GM23338 (cell line): ENCODE measurements at regions not wholly inside any gene's neighbourhood (a gene's known extent, or its start where the extent isn't known, plus 50 kb on each side); places are given as distances from the start of the nearest gene placed in this dataset.

Experiments used
- ATAC-seq: fragments of 200-7000 bp; cut with Tn5 transposase; 3 replicates; pipeline ENCODE4 v1.9.1; 2020
- DNase-seq: peaks from one replicate; pipeline ENCODE4 v3.0.0-alpha.2; 2015; ENCODE audit warnings: low spot score
- H2AFZ ChIP-seq: fragments of 200-600 bp; sonication (generic); 2 replicates; pipeline ENCODE4 v1.8.0; 2016; ENCODE audit warnings: antibody characterized with exemption, mild to moderate bottlenecking, moderate library complexity
- H3F3A ChIP-seq: fragments of 200-600 bp; sonication (generic); replicated peaks from 2 replicates; pipeline ENCODE4 v1.8.0; 2017; ENCODE audit warnings: antibody characterized with exemption, mixed run types, low read depth
- H3K27ac ChIP-seq: fragments of 200-600 bp; sonication (generic); 2 replicates; pipeline ENCODE4 v1.6.1; 2016; ENCODE audit warnings: low read depth
- H3K27me3 ChIP-seq: fragments of 200-600 bp; sonication (generic); 2 replicates; pipeline ENCODE4 v1.8.0; 2016; ENCODE audit warnings: mild to moderate bottlenecking, mixed run types, moderate library complexity; ENCODE audit not compliant: insufficient read depth
- H3K36me3 ChIP-seq: fragments of 200-600 bp; sonication (generic); 2 replicates; pipeline ENCODE4 v1.8.0; 2016; ENCODE audit warnings: mild to moderate bottlenecking; ENCODE audit not compliant: insufficient read depth
- H3K4me1 ChIP-seq: fragments of 200-600 bp; sonication (generic); 2 replicates; pipeline ENCODE4 v1.8.0; 2016; ENCODE audit warnings: mild to moderate bottlenecking, moderate library complexity; ENCODE audit not compliant: insufficient read depth
- H3K4me2 ChIP-seq: fragments of 200-600 bp; sonication (generic); 2 replicates; pipeline ENCODE4 v1.7.1; 2017; ENCODE audit warnings: mixed run types
- H3K4me3 ChIP-seq: fragments of 200-600 bp; sonication (generic); 2 replicates; pipeline ENCODE4 v1.6.1; 2016; ENCODE audit warnings: mixed run types
- H3K79me2 ChIP-seq: fragments of 200-600 bp; sonication (generic); replicated peaks from 2 replicates; pipeline ENCODE4 v1.8.0; 2017; ENCODE audit warnings: mild to moderate bottlenecking; ENCODE audit not compliant: insufficient read depth
- H3K9me2 ChIP-seq: fragments of 200-600 bp; sonication (generic); 2 replicates; pipeline ENCODE4 v1.8.0; 2017; ENCODE audit not compliant: insufficient read depth
- H4K20me1 ChIP-seq: fragments of 200-600 bp; sonication (generic); replicated peaks from 2 replicates; pipeline ENCODE4 v1.8.0; 2017; ENCODE audit warnings: mild to moderate bottlenecking; ENCODE audit not compliant: insufficient read depth
- H3K27ac Mint-ChIP-seq: 2 replicates; pipeline ENCODE4 v1.8.0; 2020; ENCODE audit warnings: inconsistent platforms, mild to moderate bottlenecking, moderate library complexity, mixed read lengths
- H3K27me3 Mint-ChIP-seq: 3 replicates; pipeline ENCODE4 v1.8.0; 2022; ENCODE audit warnings: low read depth, mild to moderate bottlenecking, moderate library complexity, mixed read lengths, inconsistent platforms; ENCODE audit not compliant: insufficient read depth, poor library complexity
- H3K36me3 Mint-ChIP-seq: 3 replicates; pipeline ENCODE4 v1.8.0; 2021; ENCODE audit warnings: low read depth, mild to moderate bottlenecking, inconsistent platforms, moderate library complexity, mixed read lengths
- H3K4me1 Mint-ChIP-seq: 3 replicates; pipeline ENCODE4 v1.8.0; 2020; ENCODE audit warnings: mild to moderate bottlenecking, inconsistent platforms, mixed read lengths
- H3K4me3 Mint-ChIP-seq: 3 replicates; pipeline ENCODE4 v1.8.0; 2021; ENCODE audit warnings: moderate library complexity, mild to moderate bottlenecking, inconsistent platforms, mixed read lengths
- H3K9me3 Mint-ChIP-seq: 3 replicates; pipeline ENCODE4 v1.8.0; 2020; ENCODE audit warnings: moderate library complexity, mild to moderate bottlenecking, inconsistent platforms, mixed read lengths
- CREB1 ChIP-seq: fragments of 250-450 bp; sonication (Bioruptor Pico); IDR thresholded peaks from 2 replicates; pipeline ENCODE4 v1.5.0; 2020; ENCODE audit warnings: low read depth, mild to moderate bottlenecking, moderate library complexity
- CTCF ChIP-seq, 2 experiments: fragments of 200-600 bp in 1 of 2; sonication (generic) in 1 of 2; conservative IDR thresholded peaks; 2 replicates each; pipeline versions ENCODE4 v1.5.1 to v1.6.1; 2016 to 2017; ENCODE audit warnings: antibody characterized with exemption in 2 of 2, low read depth in 2 of 2, mild to moderate bottlenecking in 2 of 2, moderate library complexity in 1 of 2
- ETS1 ChIP-seq: IDR thresholded peaks from 2 replicates; pipeline ENCODE4 v1.6.1; 2016; ENCODE audit warnings: antibody characterized with exemption
- EZH2 ChIP-seq: fragments of 200-600 bp; sonication (generic); IDR thresholded peaks from one replicate; pipeline ENCODE4 v1.8.0; 2017; ENCODE audit warnings: antibody characterized with exemption, mild to moderate bottlenecking, low read depth; ENCODE audit not compliant: unreplicated experiment
- EZH2phosphoT487 ChIP-seq: fragments of 200-600 bp; sonication (generic); IDR thresholded peaks from one replicate; pipeline ENCODE4 v1.8.1; 2018; ENCODE audit warnings: antibody characterized with exemption; ENCODE audit not compliant: unreplicated experiment
- JUNB ChIP-seq: IDR thresholded peaks from one replicate; pipeline ENCODE4 v1.6.1; 2016; ENCODE audit warnings: antibody characterized with exemption; ENCODE audit not compliant: unreplicated experiment
- NANOG ChIP-seq: IDR thresholded peaks from 2 replicates; pipeline ENCODE4 v1.6.1; 2016; ENCODE audit warnings: antibody characterized with exemption, borderline replicate concordance
- POLR2AphosphoS5 ChIP-seq: IDR thresholded peaks from 2 replicates; pipeline ENCODE4 v1.6.1; 2016; ENCODE audit warnings: antibody characterized with exemption, low read depth
- REST ChIP-seq: IDR thresholded peaks from one replicate; pipeline ENCODE4 v1.6.1; 2018; ENCODE audit warnings: antibody characterized with exemption; ENCODE audit not compliant: unreplicated experiment
- STAT1 ChIP-seq: IDR thresholded peaks from one replicate; pipeline ENCODE4 v1.6.1; 2016; ENCODE audit warnings: antibody characterized with exemption; ENCODE audit not compliant: unreplicated experiment
- ZNF114 ChIP-seq: fragments of 250-450 bp; sonication (Bioruptor Pico); IDR thresholded peaks from 2 replicates; pipeline ENCODE4 v1.5.0; 2020; ENCODE audit warnings: mild to moderate bottlenecking, moderate library complexity
- ZNF331 ChIP-seq: fragments of 250-450 bp; sonication (Bioruptor Pico); IDR thresholded peaks from 2 replicates; pipeline ENCODE4 v1.5.0; 2020; ENCODE audit warnings: low read depth, mild to moderate bottlenecking, moderate library complexity
- TF ChIP-seq, protein P1 (sequence below): fragments of 250-450 bp; sonication (Bioruptor Pico); IDR thresholded peaks from 2 replicates; pipeline ENCODE4 v1.5.0; 2020; ENCODE audit warnings: mild to moderate bottlenecking, moderate library complexity

GRCh38 chrX:16474511-16474910, 175.4 kb upstream of the S100G start:
- ATAC-seq = no peak
- Histone ChIP-seq H3K36me3 (no peaks in the 10 kb centered on the region), H3K79me2 (no peaks in the 10 kb centered on the region), H3K27ac (no peak overlapping the region), H4K20me1 (no peaks in the 10 kb centered on the region), H2AFZ (no peak overlapping the region), H3K9me2 (no peaks in the 10 kb centered on the region), H3K27me3 (no peaks in the 10 kb centered on the region), H3K4me2 (no peak overlapping the region), H3K4me3 (no peak overlapping the region), H3F3A (no peaks in the 10 kb centered on the region), H3K4me1 (no peaks in the 10 kb centered on the region)
- Mint-ChIP-seq H3K9me3 (no peaks in the 10 kb centered on the region; the same call in 2 of the 3 replicates), H3K27me3 (no peaks in the 10 kb centered on the region), H3K4me1 (no peaks in the 10 kb centered on the region), H3K27ac (no peak overlapping the region), H3K36me3 (peaks cover 10% of the 10 kb centered on the region), H3K4me3 (no peak overlapping the region)
- TF ChIP-seq ZNF114 (CRISPR knock-in tag) = no peak
- TF ChIP-seq POLR2AphosphoS5 = no peak
- TF ChIP-seq NANOG = no peak
- no peak for TF ChIP-seq EZH2
- no peak for TF ChIP-seq CREB1 (CRISPR knock-in tag)
- TF ChIP-seq REST = no peak
- no peak for TF ChIP-seq EZH2phosphoT487
- no peak for TF ChIP-seq CTCF (conservative IDR thresholded peaks at IDR 0.05; ENCODE audit: low read depth in 2 of 2)
- TF ChIP-seq, protein P1, sequence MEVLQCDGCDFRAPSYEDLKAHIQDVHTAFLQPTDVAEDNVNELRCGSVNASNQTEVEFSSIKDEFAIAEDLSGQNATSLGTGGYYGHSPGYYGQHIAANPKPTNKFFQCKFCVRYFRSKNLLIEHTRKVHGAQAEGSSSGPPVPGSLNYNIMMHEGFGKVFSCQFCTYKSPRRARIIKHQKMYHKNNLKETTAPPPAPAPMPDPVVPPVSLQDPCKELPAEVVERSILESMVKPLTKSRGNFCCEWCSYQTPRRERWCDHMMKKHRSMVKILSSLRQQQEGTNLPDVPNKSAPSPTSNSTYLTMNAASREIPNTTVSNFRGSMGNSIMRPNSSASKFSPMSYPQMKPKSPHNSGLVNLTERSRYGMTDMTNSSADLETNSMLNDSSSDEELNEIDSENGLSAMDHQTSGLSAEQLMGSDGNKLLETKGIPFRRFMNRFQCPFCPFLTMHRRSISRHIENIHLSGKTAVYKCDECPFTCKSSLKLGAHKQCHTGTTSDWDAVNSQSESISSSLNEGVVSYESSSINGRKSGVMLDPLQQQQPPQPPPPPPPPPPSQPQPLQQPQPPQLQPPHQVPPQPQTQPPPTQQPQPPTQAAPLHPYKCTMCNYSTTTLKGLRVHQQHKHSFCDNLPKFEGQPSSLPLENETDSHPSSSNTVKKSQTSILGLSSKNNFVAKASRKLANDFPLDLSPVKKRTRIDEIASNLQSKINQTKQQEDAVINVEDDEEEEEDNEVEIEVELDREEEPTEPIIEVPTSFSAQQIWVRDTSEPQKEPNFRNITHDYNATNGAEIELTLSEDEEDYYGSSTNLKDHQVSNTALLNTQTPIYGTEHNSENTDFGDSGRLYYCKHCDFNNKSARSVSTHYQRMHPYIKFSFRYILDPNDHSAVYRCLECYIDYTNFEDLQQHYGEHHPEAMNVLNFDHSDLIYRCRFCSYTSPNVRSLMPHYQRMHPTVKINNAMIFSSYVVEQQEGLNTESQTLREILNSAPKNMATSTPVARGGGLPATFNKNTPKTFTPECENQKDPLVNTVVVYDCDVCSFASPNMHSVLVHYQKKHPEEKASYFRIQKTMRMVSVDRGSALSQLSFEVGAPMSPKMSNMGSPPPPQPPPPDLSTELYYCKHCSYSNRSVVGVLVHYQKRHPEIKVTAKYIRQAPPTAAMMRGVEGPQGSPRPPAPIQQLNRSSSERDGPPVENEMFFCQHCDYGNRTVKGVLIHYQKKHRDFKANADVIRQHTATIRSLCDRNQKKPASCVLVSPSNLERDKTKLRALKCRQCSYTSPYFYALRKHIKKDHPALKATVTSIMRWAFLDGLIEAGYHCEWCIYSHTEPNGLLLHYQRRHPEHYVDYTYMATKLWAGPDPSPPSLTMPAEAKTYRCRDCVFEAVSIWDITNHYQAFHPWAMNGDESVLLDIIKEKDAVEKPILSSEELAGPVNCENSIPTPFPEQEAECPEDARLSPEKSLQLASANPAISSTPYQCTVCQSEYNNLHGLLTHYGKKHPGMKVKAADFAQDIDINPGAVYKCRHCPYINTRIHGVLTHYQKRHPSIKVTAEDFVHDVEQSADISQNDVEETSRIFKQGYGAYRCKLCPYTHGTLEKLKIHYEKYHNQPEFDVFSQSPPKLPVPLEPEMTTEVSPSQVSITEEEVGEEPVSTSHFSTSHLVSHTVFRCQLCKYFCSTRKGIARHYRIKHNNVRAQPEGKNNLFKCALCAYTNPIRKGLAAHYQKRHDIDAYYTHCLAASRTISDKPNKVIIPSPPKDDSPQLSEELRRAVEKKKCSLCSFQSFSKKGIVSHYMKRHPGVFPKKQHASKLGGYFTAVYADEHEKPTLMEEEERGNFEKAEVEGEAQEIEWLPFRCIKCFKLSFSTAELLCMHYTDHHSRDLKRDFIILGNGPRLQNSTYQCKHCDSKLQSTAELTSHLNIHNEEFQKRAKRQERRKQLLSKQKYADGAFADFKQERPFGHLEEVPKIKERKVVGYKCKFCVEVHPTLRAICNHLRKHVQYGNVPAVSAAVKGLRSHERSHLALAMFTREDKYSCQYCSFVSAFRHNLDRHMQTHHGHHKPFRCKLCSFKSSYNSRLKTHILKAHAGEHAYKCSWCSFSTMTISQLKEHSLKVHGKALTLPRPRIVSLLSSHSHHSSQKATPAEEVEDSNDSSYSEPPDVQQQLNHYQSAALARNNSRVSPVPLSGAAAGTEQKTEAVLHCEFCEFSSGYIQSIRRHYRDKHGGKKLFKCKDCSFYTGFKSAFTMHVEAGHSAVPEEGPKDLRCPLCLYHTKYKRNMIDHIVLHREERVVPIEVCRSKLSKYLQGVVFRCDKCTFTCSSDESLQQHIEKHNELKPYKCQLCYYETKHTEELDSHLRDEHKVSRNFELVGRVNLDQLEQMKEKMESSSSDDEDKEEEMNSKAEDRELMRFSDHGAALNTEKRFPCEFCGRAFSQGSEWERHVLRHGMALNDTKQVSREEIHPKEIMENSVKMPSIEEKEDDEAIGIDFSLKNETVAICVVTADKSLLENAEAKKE (CRISPR knock-in tag) = no peak
- TF ChIP-seq STAT1 = no peak
- TF ChIP-seq ETS1 = no peak
- no peak for TF ChIP-seq JUNB
- TF ChIP-seq ZNF331 (CRISPR knock-in tag) = no peak
- no peak for DNase-seq
